Neural cell (in vitro differentiated cells): ENCODE measurements at regions not wholly inside any gene's neighbourhood (a gene's known extent, or its start where the extent isn't known, plus 50 kb on each side); places are given as distances from the start of the nearest gene placed in this dataset.

Source experiments
- H2AFZ ChIP-seq: fragments of 200-600, 300-800 bp; sonication (generic), shearing (Covaris generic); 2 replicates; pipeline ENCODE4 v1.6.0; 2014; ENCODE audit warnings: low read depth, mild to moderate bottlenecking, antibody characterized with exemption, low read length, moderate library complexity
- H3F3A ChIP-seq: fragments of 200-600 bp; shearing (Covaris generic); 2 replicates; pipeline ENCODE4 v1.6.1; 2016; ENCODE audit warnings: mild to moderate bottlenecking, moderate library complexity, mixed read lengths, antibody characterized with exemption, low read length; ENCODE audit not compliant: insufficient read depth, poor library complexity, severe bottlenecking
- H3K27ac ChIP-seq: fragments of 200-600, 300-800 bp; sonication (generic), shearing (Covaris generic); 2 replicates; pipeline ENCODE4 v1.5.1; 2014; ENCODE audit warnings: mild to moderate bottlenecking, low read length, moderate library complexity
- H3K27me3 ChIP-seq: fragments of 300-800, 200-600 bp; sonication (generic), shearing (Covaris generic); 2 replicates; pipeline ENCODE4 v1.6.0; 2014; ENCODE audit warnings: mild to moderate bottlenecking, low read depth, low read length, moderate library complexity; ENCODE audit not compliant: insufficient read depth
- H3K36me3 ChIP-seq: fragments of 300-800, 200-600 bp; sonication (generic), shearing (Covaris generic); 2 replicates; pipeline ENCODE4 v1.5.1; 2014; ENCODE audit warnings: mild to moderate bottlenecking, antibody characterized with exemption, low read length, moderate library complexity; ENCODE audit not compliant: insufficient read depth
- H3K4me2 ChIP-seq: fragments of 300-800, 200-600 bp; sonication (generic), shearing (Covaris generic); 2 replicates; pipeline ENCODE4 v1.6.0; 2014; ENCODE audit warnings: mild to moderate bottlenecking, low read length
- H3K4me3 ChIP-seq: fragments of 300-800, 200-600 bp; sonication (generic), shearing (Covaris generic); 2 replicates; pipeline ENCODE4 v1.5.1; 2014; ENCODE audit warnings: mild to moderate bottlenecking, low read length, moderate library complexity
- H3K79me2 ChIP-seq: fragments of 200-600 bp; shearing (Covaris generic); replicated peaks from 2 replicates; pipeline ENCODE4 v1.6.0; 2014; ENCODE audit warnings: mild to moderate bottlenecking, low read length, moderate library complexity; ENCODE audit not compliant: insufficient read depth
- H3K9ac ChIP-seq: fragments of 300-800, 200-600 bp; sonication (generic), shearing (Covaris generic); 2 replicates; pipeline ENCODE4 v1.6.1; 2016; ENCODE audit warnings: mild to moderate bottlenecking, low read length, mixed read lengths
- H3K9me2 ChIP-seq: fragments of 200-600 bp; shearing (Covaris generic); 2 replicates; pipeline ENCODE4 v1.6.1; 2016; ENCODE audit warnings: mild to moderate bottlenecking, low read length, mixed read lengths; ENCODE audit not compliant: insufficient read depth
- H3K9me3 ChIP-seq: fragments of 200-600, 300-800 bp; sonication (generic), shearing (Covaris generic); 2 replicates; pipeline ENCODE4 v1.6.1; 2016; ENCODE audit warnings: mild to moderate bottlenecking, mixed run types, low read length, moderate library complexity, mixed read lengths
- H4K20me1 ChIP-seq: fragments of 200-600 bp; shearing (Covaris generic); 2 replicates; pipeline ENCODE4 v1.6.1; 2016; ENCODE audit warnings: mild to moderate bottlenecking, mixed run types; ENCODE audit not compliant: insufficient read depth
- CTCF ChIP-seq: fragments of 450-650 bp; IDR thresholded peaks from 2 replicates; pipeline ENCODE4 v1.5.1; 2014; ENCODE audit warnings: antibody characterized with exemption, mild to moderate bottlenecking, moderate library complexity; ENCODE audit not compliant: poor library complexity, severe bottlenecking
- EP300 ChIP-seq: fragments of 450-650 bp; conservative IDR thresholded peaks from 2 replicates; pipeline ENCODE4 v1.6.1; 2014; ENCODE audit warnings: antibody characterized with exemption, mild to moderate bottlenecking, moderate library complexity; ENCODE audit not compliant: poor library complexity, severe bottlenecking
- EZH2 ChIP-seq: fragments of 200-600, 300-800 bp; shearing (Covaris generic), sonication (generic); IDR thresholded peaks from 2 replicates; pipeline ENCODE4 v1.6.1; 2014; ENCODE audit warnings: antibody characterized with exemption, low read length, borderline replicate concordance, mild to moderate bottlenecking; ENCODE audit not compliant: insufficient read depth, poor library complexity, severe bottlenecking
- MXI1 ChIP-seq: fragments of 450-650 bp; conservative IDR thresholded peaks from 2 replicates; pipeline ENCODE4 v1.6.1; 2014; ENCODE audit warnings: antibody characterized with exemption, mild to moderate bottlenecking; ENCODE audit not compliant: poor library complexity, severe bottlenecking
- POLR2AphosphoS5 ChIP-seq: IDR thresholded peaks from 2 replicates; pipeline ENCODE4 v1.6.1; 2012
- RAD21 ChIP-seq: fragments of 450-650 bp; conservative IDR thresholded peaks from 2 replicates; pipeline ENCODE4 v1.6.1; 2014; ENCODE audit warnings: antibody characterized with exemption, mild to moderate bottlenecking, moderate library complexity
- SMC3 ChIP-seq: fragments of 450-650 bp; conservative IDR thresholded peaks from 2 replicates; pipeline ENCODE4 v1.6.1; 2014; ENCODE audit warnings: antibody characterized with exemption, mild to moderate bottlenecking, moderate library complexity; ENCODE audit not compliant: poor library complexity
- TAF1 ChIP-seq: IDR thresholded peaks from 2 replicates; pipeline ENCODE4 v1.6.1; 2012; ENCODE audit warnings: low read depth
- TF ChIP-seq, protein P1 (sequence below): IDR thresholded peaks from 2 replicates; pipeline ENCODE4 v1.6.1; 2012; ENCODE audit warnings: borderline replicate concordance

DNA sequence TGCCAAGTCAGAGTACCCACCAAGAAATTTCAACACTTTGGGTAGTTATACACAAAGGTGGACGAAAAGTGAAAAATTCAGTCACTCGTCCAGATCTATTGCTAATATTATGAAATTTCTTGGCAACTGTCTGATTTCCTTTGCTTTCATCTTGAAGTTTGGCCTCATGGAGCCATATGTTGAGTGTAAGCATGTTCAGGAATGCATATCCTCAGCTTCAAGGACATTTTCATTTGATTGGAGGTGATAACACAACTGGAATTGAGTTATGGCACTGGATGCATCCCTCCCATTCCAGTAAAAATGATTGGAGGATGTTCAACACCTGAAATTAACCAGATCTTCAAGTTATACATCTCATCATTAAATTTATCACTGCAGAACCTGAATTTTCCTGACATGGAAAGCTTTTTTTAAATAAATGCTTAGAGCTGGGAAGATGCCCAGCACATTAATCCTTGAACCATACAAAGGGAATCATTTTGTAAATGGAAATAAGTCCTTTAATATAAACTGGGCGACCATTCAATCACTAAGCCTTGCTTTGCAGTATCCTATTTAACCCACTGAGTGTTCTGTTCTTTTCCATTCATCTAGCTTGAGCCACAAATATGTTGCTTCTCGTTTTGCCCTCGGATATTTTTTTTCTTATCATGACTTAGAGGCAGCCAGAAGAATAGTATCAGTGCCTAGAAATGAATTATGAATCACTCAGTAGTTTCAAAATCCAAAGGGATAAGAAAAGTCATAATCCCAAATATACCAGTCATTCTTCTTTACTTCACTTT lies 273.7 kb upstream of the PIK3R1 start (continued):
- no peak for TF ChIP-seq TAF1
- no peak for TF ChIP-seq EZH2

GRCh38 chr5:67935908-67936566 lies 279.5 kb upstream of the PIK3R1 start:
- H3K27me3 ChIP-seq: no peaks in the 10 kb centered on the region
- H3K79me2 ChIP-seq: no peaks in the 10 kb centered on the region
- no peak overlapping the region for H3K9ac ChIP-seq
- no peak overlapping the region for H3K4me2 ChIP-seq
- H3K9me2 ChIP-seq: no peaks in the 10 kb centered on the region
- no peaks in the 10 kb centered on the region for H3K9me3 ChIP-seq
- H3K36me3 ChIP-seq: no peaks in the 10 kb centered on the region
- no peaks in the 10 kb centered on the region for H4K20me1 ChIP-seq
- no peak for TF ChIP-seq TAF1
- TF ChIP-seq EZH2: no peak
- no peak for TF ChIP-seq EP300
- no peak for TF ChIP-seq CTCF
- TF ChIP-seq RAD21: no peak
- no peak for TF ChIP-seq POLR2AphosphoS5
- no peak overlapping the region for H3K4me3 ChIP-seq
- H3K27ac ChIP-seq: no peak overlapping the region
- no peaks in the 10 kb centered on the region for H3F3A ChIP-seq
- no peak overlapping the region for H2AFZ ChIP-seq

- H2AFZ ChIP-seq: no peak overlapping the region
- H3K4me3 ChIP-seq: no peak overlapping the region
- no peaks in the 10 kb centered on the region for H3K9me2 ChIP-seq
- H3K9me3 ChIP-seq: no peaks in the 10 kb centered on the region
- no peak overlapping the region for H3K27ac ChIP-seq
- no peaks in the 10 kb centered on the region for H3K79me2 ChIP-seq
- no peak overlapping the region for H3K4me2 ChIP-seq
- H3F3A ChIP-seq: no peaks in the 10 kb centered on the region
- no peaks in the 10 kb centered on the region for H3K36me3 ChIP-seq
- no peak overlapping the region for H3K9ac ChIP-seq
- no peaks in the 10 kb centered on the region for H4K20me1 ChIP-seq
- no peak for TF ChIP-seq POLR2AphosphoS5
- no peak for TF ChIP-seq CTCF
- no peak for TF ChIP-seq EZH2
- no peak for TF ChIP-seq SMC3
- no peak for TF ChIP-seq TAF1
- TF ChIP-seq RAD21: no peak
- TF ChIP-seq, protein P1, sequence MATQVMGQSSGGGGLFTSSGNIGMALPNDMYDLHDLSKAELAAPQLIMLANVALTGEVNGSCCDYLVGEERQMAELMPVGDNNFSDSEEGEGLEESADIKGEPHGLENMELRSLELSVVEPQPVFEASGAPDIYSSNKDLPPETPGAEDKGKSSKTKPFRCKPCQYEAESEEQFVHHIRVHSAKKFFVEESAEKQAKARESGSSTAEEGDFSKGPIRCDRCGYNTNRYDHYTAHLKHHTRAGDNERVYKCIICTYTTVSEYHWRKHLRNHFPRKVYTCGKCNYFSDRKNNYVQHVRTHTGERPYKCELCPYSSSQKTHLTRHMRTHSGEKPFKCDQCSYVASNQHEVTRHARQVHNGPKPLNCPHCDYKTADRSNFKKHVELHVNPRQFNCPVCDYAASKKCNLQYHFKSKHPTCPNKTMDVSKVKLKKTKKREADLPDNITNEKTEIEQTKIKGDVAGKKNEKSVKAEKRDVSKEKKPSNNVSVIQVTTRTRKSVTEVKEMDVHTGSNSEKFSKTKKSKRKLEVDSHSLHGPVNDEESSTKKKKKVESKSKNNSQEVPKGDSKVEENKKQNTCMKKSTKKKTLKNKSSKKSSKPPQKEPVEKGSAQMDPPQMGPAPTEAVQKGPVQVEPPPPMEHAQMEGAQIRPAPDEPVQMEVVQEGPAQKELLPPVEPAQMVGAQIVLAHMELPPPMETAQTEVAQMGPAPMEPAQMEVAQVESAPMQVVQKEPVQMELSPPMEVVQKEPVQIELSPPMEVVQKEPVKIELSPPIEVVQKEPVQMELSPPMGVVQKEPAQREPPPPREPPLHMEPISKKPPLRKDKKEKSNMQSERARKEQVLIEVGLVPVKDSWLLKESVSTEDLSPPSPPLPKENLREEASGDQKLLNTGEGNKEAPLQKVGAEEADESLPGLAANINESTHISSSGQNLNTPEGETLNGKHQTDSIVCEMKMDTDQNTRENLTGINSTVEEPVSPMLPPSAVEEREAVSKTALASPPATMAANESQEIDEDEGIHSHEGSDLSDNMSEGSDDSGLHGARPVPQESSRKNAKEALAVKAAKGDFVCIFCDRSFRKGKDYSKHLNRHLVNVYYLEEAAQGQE: no peak
- TF ChIP-seq EP300: no peak
- no peak for TF ChIP-seq MXI1
- H3K27me3 ChIP-seq: no peaks in the 10 kb centered on the region
Measured at GRCh38 chr5:67934976-67935375, 280.6 kb upstream of the PIK3R1 start.
